ENCODE measurements at regions not wholly inside any gene's neighbourhood (a gene's known extent, or its start where the extent isn't known, plus 50 kb on each side); places are given as distances from the start of the nearest gene placed in this dataset.

GRCh38 chr1:43052322-43052721, 93.7 kb upstream of the SLC2A1 start:
- TF ChIP-seq CTCF (IDR thresholded peaks at IDR 0.05) (no peak), POLR2A (IDR thresholded peaks at IDR 0.05) (no peak)
